ENCODE measurements at regions not wholly inside any gene's neighbourhood (a gene's known extent, or its start where the extent isn't known, plus 50 kb on each side); places are given as distances from the start of the nearest gene placed in this dataset.

DNA sequence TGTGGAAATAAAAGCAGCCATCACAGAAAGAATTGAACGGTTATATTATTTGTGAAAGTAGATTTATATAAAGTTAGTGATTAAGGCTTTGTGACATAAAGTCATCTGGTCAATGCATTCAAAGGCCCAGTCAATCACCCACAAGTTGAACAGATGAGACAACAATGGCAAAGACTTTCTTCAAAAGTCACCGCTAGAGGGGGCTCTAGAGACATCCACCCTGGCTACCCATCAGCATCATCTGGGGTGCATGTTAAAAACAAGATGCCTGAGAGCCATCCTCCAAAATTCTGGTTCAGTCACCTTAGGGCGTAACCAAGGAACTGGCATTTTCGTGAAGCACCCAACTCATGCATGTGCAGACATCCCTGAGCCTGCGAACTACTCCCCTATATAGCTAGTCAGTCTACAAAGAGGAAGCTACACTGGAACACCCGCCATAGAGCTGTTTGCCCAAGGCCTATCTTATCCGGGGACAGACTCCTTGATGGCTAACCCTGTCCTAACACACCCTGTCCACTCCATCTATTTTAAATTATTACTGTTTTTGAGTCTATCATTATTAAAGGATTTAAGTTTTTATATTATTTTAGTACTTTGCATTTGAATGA, 970.5 kb downstream of the UQCRFS1 start:
- H3K4me1 ChIP-seq = no peaks in the 10 kb centered on the region
- H3K4me3 ChIP-seq = no peak overlapping the region
- ATAC-seq = no peak
- WGBS, 2 donors = 45% methylated on average over 7 of the region's 7 CpGs
- H3K9me3 ChIP-seq = no peaks in the 10 kb centered on the region
- peaks cover 0 to 10% (median 0%) of the 10 kb centered on the region in 7 donors for H3K27me3 ChIP-seq
- DNase-seq = peak in 1 of 2 donors; percentile 7
- H3K27ac ChIP-seq = no peak overlapping the region
- TF ChIP-seq, protein P1, sequence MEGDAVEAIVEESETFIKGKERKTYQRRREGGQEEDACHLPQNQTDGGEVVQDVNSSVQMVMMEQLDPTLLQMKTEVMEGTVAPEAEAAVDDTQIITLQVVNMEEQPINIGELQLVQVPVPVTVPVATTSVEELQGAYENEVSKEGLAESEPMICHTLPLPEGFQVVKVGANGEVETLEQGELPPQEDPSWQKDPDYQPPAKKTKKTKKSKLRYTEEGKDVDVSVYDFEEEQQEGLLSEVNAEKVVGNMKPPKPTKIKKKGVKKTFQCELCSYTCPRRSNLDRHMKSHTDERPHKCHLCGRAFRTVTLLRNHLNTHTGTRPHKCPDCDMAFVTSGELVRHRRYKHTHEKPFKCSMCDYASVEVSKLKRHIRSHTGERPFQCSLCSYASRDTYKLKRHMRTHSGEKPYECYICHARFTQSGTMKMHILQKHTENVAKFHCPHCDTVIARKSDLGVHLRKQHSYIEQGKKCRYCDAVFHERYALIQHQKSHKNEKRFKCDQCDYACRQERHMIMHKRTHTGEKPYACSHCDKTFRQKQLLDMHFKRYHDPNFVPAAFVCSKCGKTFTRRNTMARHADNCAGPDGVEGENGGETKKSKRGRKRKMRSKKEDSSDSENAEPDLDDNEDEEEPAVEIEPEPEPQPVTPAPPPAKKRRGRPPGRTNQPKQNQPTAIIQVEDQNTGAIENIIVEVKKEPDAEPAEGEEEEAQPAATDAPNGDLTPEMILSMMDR (IDR thresholded peaks at IDR 0.05) = peak; percentile 21 to 63 (median 56)
- intact Hi-C loops (cut with DNase I) = loop anchor here in 3 of 10 donors (2.0 to 10.0 kb wide), 4 partner anchors 80 to 462 kb away; no protein-coding TSS in a partner anchor
- no peaks in the 10 kb centered on the region for H3K36me3 ChIP-seq

DNA sequence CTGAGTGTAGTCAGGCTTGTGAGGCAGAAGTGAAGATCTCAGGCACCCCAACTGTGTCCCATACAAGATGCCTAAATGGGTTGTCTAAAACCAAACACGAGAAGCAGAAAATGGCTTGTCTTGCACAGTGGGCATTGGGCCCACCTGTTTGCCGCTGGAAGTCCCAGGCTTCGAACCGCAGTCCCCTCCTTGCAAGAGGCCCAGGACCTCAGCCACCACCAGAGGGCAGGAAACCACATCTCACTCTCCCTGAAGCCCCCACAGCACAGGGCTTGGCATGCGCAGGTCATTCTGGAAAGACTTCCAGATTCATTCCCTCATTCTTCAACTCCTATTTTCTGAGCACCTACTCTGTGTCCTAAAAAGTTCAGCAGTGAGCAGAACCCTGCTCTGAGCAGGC, 973.7 kb downstream of the UQCRFS1 start:
- Histone ChIP-seq H3K4me1 (no peaks in the 10 kb centered on the region), H3K27ac (no peak overlapping the region), H3K9me3 (no peaks in the 10 kb centered on the region), H3K27me3 (peaks cover 0 to 25% (median 12%) of the 10 kb centered on the region in 7 donors), H3K4me3 (no peak overlapping the region), H3K36me3 (no peaks in the 10 kb centered on the region)
- ATAC-seq (no peak), DNase-seq (no peak)
- WGBS, 2 donors = 58 to 60% methylated on average over 5 of the region's 5 CpGs
- intact Hi-C loops (cut with DNase I) = no loop called here
- TF ChIP-seq, protein P1 (IDR thresholded peaks at IDR 0.05) = peak in 2 of 9 donors; percentile 5 to 10

DNA sequence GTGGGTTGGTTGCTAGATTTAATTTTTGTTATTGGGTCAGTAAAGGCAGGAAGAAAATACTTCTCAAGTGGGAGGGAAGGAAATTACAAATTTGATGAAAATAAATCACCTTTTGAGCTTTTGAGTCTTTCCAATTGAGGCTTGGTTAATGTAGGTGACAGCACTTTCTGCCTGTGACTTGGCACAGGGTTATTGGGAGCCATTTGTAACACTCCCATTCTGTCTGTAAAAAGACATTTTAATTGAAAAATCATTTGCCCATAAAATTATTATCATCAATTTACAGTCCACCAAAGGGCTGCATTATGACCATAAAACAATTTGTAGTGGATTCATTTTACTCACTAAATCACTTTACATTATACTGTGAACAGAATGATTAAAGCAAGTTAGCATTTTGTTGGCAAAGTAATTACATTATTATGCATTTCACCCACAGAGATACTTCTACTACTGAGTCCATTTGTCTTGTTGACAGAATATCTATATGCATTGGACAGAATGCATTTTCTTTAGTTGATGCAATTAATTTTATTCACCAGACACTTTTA, 974.6 kb downstream of the UQCRFS1 start:
- intact Hi-C loops (cut with DNase I) = no loop called here
- H3K4me1 ChIP-seq = no peaks in the 10 kb centered on the region
- no peaks in the 10 kb centered on the region for H3K9me3 ChIP-seq

DNA sequence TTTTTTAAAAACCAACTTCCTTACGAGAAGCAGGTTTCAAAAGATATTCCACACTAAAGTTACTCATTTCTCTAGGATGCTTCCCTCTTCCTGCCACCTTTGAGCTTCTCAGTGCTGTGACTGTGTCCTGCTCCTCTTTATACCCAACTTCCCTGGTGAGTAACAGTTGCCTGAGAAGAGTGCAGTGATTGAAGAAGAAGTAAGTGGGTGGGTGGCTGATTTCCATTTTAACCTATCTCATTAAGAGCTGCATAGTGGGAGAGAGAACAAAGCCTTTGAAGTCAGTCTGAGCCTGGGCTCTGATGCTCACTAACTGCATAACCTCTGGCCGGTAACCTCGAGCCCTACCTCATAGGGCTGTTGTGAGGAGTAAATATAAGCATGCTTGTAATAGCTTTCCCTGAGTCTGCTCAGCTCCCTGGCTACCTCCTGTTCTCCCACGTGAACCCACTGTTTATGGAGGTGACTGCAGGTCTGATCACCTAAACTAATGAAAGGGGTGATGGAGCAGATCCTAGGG, 977.3 kb downstream of the UQCRFS1 start:
- TF ChIP-seq, protein P1 (IDR thresholded peaks at IDR 0.05) = no peak
- Histone ChIP-seq H3K9me3 (no peaks in the 10 kb centered on the region), H3K27ac (no peak overlapping the region), H3K27me3 (peaks cover 0 to 25% (median 12%) of the 10 kb centered on the region in 7 donors), H3K4me1 (no peaks in the 10 kb centered on the region), H3K4me3 (no peak overlapping the region), H3K36me3 (no peaks in the 10 kb centered on the region)
- WGBS, 2 donors = 49 to 60% methylated on average over 4 of the region's 4 CpGs
- no peak for DNase-seq
- intact Hi-C loops (cut with DNase I) = no loop called here
- no peak for ATAC-seq

More for the DNA sequence above, 974.6 kb downstream of the UQCRFS1 start:
- Histone ChIP-seq H3K27me3 (peaks cover 0 to 25% (median 12%) of the 10 kb centered on the region in 7 donors), H3K36me3 (no peaks in the 10 kb centered on the region), H3K4me3 (no peak overlapping the region), H3K27ac (no peak overlapping the region)
- ATAC-seq (no peak), DNase-seq (no peak)
- TF ChIP-seq, protein P1 (IDR thresholded peaks at IDR 0.05) = no peak

Measured in heart right ventricle (tissue), 16 donors.